ENCODE measurements at regions not wholly inside any gene's neighbourhood (a gene's known extent, or its start where the extent isn't known, plus 50 kb on each side); places are given as distances from the start of the nearest gene placed in this dataset.

- TF ChIP-seq CHD7 (IDR thresholded peaks at IDR 0.05; ENCODE audit: insufficient replicate concordance, low read length), result no peak
- TF ChIP-seq GABPA (IDR thresholded peaks at IDR 0.05; ENCODE audit: borderline replicate concordance, insufficient read depth, low read length), result no peak
- TF ChIP-seq TCF12 (IDR thresholded peaks at IDR 0.05; ENCODE audit: low read depth, low read length), result no peak
- TF ChIP-seq CREB1 (IDR thresholded peaks at IDR 0.05), result no peak
- no peak for TF ChIP-seq RFX5 (IDR thresholded peaks at IDR 0.05; ENCODE audit: borderline replicate concordance, low read depth, low read length)
- TF ChIP-seq JUN (IDR thresholded peaks at IDR 0.05; ENCODE audit: low read depth, low read length), result no peak
- no peak for TF ChIP-seq USF2 (IDR thresholded peaks at IDR 0.05; ENCODE audit: low read length)
- no peak for TF ChIP-seq RBBP5 (IDR thresholded peaks at IDR 0.05; ENCODE audit: borderline replicate concordance, low read depth, low read length)
- no peak for TF ChIP-seq CTBP2 (IDR thresholded peaks at IDR 0.05; ENCODE audit: borderline replicate concordance, insufficient read depth, insufficient read length, low read length)
- TF ChIP-seq CBX5 (IDR thresholded peaks at IDR 0.05; ENCODE audit: low read depth, low read length), result no peak
- no peak for TF ChIP-seq FOSL1 (IDR thresholded peaks at IDR 0.05; ENCODE audit: insufficient read depth, low read depth, low read length)
- no peak for TF ChIP-seq SRF (IDR thresholded peaks at IDR 0.05; ENCODE audit: low read depth, low read length)
These were observed 415.6 kb downstream of the OXSM start (continued) for GRCh38 chr3:26205475-26205874.
